HG02981 (cell line): ENCODE measurements at regions not wholly inside any gene's neighbourhood (a gene's known extent, or its start where the extent isn't known, plus 50 kb on each side); places are given as distances from the start of the nearest gene placed in this dataset.
"Not testable (repeated sequence)": the region's sequence is repeated elsewhere in the genome, so short reads cannot be mapped to it uniquely, and the experiment has no call there.

ENCODE experiments used
- ATAC-seq: cut with Tn5 transposase; IDR thresholded peaks from one replicate; pipeline ENCODE4 v1.9.1; 2021; ENCODE audit warnings: mild to moderate bottlenecking, moderate library complexity; ENCODE audit not compliant: unreplicated experiment

- ATAC-seq: no peak
These were observed 151.9 kb downstream of the CRLF2 start for GRCh38 chrX:1060562-1060960.

DNA sequence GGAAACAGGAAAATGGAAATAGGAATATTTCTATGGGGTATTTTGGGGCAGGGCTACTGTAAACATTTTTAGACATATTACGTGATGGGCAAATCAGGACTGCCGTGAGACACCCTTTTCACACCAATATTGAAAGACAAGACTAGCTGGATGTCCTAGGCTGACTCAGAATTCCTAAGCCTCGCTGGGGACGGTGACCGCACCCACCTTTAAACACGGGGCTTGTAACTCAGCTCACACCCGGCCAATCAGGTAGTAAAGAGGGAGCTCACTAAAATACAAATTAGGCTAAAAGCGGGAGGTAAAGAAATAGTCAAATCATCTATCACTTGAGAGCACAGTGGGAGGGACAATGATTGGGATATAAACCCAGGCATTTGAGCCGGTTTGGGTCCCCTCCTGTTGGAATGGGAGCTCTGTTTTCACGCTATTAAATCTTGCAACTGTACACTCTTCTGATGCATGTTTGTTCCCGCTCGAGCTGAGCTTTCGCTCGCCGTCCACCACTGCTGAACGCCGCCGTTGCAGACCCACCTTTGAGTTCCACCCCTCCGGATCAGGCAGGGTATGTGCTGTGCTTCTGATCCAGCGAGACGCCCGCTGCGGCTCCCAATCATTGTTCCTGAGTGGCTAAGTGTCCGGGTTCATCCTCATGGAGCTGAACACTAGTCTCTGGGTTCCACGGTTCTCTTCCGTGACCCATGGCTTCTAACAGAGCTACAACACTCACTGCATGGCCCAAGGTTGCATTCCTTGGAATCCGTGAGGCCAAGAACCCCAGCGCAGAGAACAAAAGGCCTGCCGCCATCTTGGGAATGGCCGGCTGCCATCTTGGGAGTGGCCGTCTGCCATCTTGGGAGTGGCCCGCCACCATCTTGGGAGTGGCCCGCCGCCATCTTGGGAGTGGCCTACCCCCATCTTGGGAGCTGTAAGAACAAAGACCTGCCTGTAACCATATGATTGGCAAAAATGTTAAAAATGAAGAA, 152.6 kb downstream of the CRLF2 start:
- ATAC-seq: no peak

GRCh38 chrX:1053600-1053999, 158.8 kb downstream of the CRLF2 start:
- ATAC-seq: not testable (repeated sequence)

- ATAC-seq: no peak
These were observed 159.4 kb downstream of the CRLF2 start for GRCh38 chrX:1053072-1053471.

GRCh38 chrX:1052021-1052420, 160.4 kb downstream of the CRLF2 start:
- no peak for ATAC-seq

DNA sequence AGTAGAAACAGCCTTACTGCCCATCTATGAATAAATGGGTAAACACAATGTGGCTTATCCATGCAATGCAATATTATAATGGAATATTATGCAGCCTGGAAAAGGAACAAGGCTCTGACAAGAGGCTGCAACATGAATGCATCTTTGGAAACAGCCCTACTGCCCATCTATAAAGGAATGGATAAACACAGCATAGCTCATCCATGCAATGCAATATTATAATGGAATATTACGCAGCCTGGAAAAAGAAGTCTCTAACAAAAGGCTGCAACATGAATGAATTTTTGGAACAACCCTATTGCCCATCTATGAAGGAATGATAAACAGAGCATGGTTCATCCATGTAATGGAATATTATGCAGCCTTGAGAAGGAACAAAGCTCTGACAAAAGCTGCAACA, 161.0 kb downstream of the CRLF2 start:
- no peak for ATAC-seq

DNA sequence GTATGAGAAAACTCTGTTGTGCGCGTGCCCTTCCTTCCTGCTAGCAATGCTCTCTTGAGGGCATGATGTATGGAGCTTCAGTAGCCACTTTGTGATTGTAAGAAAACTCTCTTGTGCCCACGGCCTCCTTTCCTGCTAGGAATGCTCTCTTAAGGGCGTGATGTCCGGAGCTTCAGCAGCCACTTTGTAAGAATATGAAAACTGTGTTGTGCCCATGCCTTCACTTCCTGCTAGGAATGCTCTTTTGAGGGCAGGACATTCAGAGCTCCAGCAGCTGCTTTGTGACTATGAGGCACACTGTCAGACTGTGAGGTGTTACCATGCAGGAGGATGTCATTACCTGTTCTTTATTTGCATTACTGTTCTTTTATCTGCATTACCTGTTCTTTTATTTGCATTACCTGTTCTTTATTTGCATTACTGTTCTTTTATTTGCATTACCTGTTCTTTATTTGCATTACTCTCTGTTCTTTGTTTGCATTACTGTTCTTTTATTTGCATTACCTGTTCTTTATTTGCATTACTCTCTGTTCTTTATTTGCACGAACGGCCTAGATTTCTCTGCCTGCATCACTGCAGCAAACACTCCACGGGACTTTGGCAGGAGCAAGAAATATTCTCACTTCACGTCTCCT, 166.7 kb downstream of the CRLF2 start:
- no peak for ATAC-seq

GRCh38 chrX:1041091-1041490, 171.4 kb downstream of the CRLF2 start:
- no peak for ATAC-seq

DNA sequence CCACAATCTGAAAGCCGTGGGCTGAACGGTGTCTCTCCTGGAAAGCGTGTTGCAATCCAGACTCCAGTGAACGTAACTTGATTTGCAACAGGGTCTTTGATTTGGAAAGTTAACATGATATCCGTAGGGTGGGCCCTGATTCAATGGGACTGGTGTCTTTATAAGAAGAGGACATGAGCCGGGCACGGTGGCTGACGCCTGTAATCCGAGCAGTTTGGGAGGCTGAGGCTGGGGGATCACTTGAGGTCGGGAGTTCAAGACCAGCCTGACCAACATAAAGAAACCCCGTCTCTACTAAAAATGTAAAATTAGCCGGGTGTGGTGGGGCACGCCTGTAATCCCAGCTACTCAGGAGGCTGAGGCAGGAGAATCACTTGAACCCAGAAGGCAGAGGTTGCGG, 176.5 kb downstream of the CRLF2 start:
- not testable (repeated sequence) for ATAC-seq

GRCh38 chrX:1035206-1035605, 177.2 kb downstream of the CRLF2 start:
- no peak for ATAC-seq

DNA sequence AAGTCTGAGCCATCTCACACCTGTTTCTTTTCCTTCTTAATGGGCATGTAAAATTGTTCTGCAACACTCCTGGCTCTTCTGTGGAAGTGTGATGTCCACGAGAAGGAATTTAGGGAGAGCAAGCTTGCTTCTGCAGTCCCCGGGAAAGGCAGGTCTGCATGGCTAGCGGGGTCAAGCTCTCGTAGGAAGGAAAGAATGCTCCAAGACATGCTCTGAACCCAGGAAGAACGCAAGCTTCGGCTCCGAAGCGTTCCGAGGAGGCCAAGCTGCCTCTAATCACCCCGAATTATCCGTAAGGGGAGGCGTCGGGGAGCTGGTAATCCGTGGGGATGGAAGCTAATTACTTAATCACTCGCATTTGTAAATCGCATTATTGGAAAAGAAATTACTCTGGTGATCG, 177.7 kb downstream of the CRLF2 start:
- no peak for ATAC-seq

DNA sequence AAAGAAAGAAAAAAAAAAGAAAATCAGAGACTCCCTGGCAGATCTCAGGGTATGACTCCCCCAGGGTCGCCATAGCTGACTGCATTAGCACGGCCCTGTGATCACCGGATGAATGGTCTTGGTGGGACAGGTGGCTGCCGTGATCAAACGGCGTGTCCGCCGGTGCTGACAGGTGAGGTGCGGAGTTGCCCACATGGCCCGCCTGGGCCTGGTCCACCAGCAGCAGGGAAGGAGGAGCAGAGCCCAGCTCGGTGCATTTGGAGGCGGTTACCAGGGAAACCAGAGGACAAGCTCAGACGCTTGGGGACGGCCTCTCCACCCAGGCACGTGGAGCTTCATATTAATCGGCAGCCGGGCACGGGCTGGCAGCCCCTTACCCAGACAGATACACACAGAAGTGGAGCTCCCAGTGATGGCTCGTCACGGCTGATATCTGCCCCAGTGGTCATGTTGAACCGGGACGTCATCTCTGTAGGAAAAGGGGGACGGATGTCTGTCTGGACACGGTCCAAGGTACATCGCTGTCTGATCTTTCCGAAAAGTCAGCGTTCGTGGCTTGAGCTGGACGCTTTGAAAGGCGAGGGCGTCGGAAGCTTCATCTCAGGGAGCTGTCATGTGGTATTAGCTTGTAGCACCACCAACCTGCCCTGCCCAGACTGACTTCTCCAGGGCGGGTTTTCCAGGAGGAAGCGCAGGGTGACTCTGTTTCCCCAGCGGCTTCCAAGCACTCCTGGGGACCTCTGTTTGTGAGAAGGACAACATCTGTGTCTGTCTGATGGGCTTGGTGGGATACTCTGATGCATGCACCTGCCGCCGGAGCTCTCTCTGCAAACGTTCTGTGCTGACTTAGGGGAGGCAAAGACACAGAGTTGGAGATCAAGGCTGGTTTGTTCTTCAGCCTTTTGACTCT, 180.7 kb downstream of the CRLF2 start:
- no peak for ATAC-seq

DNA sequence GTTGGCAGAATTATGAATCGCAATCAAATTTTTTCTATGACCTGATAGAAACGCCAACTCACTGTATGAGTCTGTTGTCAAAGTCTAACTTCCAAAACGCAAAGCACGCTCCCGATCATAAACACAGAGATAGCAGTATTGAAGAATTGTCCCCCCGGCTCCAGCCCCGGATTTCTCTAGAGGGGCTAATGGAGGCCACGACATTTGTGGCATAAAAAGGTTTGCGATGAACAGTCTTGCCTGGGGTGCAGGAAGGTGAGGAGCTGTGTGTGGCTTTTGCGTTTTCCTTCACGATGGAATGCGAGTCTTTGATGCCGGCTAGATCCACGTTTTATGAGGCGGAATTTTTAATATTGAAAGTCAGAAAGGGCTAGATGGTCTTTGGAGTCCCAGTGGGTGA, 183.0 kb downstream of the CRLF2 start:
- ATAC-seq: no peak

DNA sequence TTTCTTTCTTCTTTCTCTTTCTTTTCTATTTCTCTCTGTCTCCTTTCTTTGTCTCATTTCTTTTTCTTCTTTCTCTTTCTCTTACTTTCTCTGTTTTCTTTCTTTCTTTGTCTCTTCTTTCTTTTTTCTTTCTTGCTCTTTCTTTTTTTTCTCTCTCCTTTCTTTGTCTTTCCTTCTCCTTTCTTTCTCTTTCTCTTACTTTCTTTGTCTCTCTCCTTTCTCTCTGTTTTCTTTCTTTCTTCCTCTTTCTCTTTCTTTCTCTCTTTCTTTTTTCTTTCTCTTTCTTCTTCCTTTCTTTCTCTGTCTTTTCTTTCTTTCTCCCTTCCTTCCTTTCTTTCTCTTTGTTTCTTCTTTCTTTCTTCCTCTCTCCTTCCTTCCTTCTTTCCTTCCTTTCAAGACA, 184.8 kb downstream of the CRLF2 start:
- no peak for ATAC-seq

DNA sequence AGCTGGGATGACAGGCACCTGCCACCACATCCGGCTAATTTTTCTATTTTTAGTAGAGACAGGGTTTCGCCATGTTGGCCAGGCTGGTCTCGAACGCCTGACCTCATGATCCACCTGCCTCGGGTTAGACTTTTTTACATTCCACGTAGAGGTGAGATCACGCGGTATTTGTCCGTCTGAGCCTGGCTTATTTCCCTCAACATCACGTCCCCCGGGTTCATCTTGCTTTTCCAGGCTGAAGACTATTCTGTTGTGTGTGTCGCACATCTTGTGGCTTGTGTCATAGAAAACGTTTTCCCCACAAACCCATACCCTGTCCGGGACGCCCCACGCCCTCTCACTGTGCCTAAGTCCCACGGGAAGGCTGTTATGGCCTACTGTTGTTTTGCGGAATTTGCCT, 185.3 kb downstream of the CRLF2 start:
- peak; percentile 46 for ATAC-seq

- ATAC-seq: peak; percentile 55
These were observed 186.0 kb downstream of the CRLF2 start for GRCh38 chrX:1026263-1027015.

- no peak for ATAC-seq
These were observed 187.0 kb downstream of the CRLF2 start for GRCh38 chrX:1025413-1025812.

DNA sequence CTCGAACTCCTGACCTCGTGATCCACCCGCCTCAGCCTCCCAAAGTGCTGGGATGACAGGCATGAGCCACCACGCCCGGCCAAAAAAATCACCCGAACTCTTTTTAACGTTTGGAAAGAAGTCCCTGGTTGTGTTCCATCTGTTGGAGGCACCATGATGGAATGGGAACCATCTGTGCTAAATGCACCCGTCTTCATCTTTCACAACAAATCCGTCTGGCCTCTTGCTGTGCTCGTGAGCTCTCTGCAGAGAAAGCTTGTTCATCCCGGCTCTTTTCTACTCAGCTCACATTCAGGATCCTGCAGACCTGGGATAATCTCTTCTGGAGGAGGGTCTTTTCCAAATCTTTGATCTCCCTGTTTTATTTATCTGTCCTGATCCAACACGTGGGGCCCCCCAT, 188.8 kb downstream of the CRLF2 start:
- no peak for ATAC-seq

DNA sequence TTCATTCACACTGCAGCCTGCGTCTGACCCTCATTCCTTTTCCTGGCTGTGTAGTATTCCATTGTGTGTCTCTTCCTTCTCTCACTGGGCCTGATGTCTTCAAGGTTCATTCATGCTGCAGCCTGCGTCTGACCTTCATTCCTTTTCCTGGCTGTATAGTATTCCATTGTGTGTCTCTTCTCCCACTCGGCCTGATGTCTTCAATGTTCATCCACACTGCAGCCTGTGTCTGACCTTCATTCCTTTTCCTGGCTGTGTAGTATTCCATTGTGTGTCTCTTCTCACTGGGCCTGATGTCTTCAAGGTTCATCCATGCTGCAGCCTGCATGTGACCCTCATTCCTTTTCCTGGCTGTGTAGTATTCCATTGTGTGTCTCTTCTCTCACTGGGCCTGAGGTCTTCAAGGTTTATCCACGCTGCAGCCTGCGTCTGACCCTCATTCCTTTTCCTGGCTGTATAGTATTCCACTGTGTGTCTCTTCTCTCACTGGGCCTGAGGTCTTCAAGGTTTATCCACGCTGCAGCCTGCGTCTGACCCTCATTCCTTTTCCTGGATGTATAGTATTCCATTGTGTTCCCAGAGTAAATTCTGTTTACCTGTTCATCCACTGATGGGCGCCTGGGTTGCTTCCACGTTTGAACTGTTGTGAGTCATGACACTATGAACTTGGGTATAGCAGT, 191.0 kb downstream of the CRLF2 start:
- not testable (repeated sequence) for ATAC-seq

DNA sequence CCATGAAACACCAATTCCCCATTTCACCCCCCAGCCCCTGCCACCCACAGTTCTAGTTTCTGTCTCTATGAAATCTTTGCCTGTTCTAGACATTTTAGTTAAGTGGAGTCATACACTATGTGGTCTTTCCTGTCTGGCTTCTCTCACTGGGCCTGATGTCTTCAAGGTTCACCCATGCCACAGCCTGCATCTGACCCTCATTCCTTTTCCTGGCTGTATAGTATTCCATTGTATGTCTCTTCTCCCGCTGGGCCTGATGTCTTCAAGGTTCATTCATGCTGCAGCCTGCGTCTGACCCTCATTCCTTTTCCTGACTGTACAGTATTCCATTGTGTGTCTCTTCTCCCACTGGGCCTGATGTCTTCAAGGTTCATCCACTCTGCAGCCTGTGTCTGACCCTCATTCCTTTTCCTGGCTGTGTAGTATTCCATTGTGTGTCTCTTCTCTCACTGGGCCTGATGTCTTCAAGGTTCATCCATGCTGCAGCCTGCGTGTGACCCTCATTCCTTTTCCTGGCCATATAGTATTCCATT, 191.7 kb downstream of the CRLF2 start:
- ATAC-seq: no peak
